Endothelial cell of hepatic sinusoid (primary cell): ENCODE measurements at regions not wholly inside any gene's neighbourhood (a gene's known extent, or its start where the extent isn't known, plus 50 kb on each side); places are given as distances from the start of the nearest gene placed in this dataset.
"Not testable (repeated sequence)": the region's sequence is repeated elsewhere in the genome, so short reads cannot be mapped to it uniquely, and the experiment has no call there.

ENCODE experiments used
- in situ Hi-C: cut with HindIII; loops from 2 replicates; pipeline ENCODE4 v1.10.0; 2017; ENCODE audit warnings: low sequenced_read_pairs

DNA sequence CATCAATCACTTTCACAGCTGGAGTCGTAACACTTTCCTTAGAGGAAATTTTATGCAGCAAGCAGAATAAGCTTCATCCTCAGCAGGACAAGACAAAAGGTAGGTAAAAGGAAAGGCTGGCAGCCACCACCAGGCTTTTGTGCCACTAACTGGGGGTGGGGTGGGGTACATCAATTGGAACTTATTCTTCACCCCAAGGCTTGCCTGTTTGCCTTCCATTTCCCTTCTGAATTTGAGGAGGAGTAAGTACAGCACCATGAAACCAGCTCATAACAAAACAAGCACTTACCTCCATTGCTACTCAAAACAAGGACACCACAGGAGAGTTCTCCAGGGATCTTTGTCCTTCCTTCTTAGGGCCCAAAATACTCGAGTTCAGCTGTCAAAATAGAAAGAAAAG, 296.8 kb downstream of the ARRDC4 start:
- in situ Hi-C loops = no loop called here

DNA sequence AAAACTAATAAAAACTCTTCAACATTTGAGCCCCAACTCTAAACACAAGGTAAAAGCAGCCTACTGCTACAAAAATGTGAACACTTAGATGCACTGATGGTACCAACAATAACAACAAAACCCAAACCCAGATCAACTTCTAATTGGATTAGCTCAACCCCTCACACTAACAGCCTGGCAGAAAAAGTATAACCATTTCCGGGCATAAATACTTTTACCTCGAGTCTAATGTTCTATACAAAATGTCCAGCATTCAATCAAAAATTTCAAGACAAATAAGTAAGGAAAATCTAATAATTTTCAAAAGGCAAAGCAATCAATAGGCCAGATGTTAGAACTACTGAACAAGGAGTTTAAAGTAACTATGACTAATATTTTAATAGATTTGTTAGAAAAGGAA, 303.3 kb downstream of the ARRDC4 start:
- in situ Hi-C loops = no loop called here

DNA sequence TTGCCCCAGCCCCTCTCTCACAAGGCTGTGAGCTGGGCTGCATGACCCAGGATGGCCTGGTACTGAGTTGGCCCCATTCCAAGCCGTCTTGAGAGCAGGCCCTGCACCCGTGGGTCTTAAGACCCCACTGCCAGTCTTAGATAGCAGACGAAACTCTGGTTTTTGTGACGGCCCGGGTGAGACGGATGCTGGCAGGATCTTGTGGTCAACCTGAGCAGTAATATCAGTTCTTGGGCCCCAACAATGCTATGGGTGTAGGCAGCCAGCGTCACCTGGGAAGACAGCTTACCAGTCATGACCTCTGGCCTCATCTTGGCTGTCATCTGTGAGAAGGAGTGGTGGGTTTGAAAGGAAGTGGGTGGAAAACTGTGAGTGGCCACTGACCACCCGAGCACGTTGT, 305.8 kb downstream of the ARRDC4 start:
- in situ Hi-C loops = no loop called here

DNA sequence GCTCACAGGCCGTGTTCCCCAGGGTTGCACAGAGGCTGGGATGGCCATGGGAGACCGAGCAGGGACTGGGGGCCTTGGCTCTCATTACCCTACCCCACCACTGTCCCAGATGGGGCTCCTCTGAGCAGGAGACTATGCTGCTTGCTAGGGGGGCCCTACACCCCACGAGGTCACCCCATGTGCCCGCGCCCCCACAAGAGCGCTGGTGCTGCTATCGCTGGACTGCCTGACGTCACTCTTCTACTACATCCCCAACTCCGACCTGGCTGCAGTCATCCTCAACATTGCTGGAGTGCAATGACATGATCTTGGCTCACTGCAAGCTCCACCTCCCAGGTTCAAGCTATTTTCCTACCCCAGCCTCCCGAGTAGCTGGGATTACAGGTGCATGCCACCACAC, 307.7 kb downstream of the ARRDC4 start:
- in situ Hi-C loops = no loop called here

DNA sequence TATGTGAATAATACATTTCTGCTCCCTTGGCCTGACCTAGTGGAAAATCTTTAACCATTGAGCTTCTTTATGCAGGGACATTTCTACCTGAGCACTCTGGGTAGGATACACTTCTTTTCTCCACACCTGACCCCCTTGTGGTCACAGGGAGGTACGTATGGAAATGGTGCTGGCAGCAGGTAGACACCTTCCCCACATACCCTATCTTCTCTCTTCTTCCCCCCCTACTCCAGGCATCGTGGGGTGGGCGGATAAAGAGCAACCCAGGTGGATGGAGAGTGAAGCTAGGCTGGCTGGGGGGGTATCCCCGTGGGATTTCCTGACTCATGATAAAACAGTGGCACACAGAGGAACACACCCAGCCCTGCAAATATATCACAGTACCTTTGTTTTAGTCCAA, 312.1 kb downstream of the ARRDC4 start:
- in situ Hi-C loops = no loop called here

DNA sequence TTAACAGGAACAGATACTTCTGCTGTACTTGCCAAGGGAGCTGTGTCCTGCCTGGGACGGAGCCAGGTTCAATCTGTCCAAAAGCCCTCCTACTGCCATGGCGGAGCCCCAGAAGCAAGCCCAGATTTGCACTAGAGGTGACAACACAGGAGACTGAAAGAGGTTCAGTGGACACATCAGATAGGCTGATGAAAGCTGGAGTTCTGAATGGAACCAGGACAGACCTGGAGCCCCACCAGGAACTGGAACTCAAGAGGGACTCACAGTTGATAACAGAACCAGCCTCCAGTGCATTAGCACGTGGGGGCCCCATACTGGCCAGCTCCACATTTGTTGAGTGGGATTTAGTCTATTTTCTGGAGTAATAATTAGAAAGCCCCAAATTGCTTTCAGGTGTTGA, 315.5 kb downstream of the ARRDC4 start:
- in situ Hi-C loops = no loop called here

DNA sequence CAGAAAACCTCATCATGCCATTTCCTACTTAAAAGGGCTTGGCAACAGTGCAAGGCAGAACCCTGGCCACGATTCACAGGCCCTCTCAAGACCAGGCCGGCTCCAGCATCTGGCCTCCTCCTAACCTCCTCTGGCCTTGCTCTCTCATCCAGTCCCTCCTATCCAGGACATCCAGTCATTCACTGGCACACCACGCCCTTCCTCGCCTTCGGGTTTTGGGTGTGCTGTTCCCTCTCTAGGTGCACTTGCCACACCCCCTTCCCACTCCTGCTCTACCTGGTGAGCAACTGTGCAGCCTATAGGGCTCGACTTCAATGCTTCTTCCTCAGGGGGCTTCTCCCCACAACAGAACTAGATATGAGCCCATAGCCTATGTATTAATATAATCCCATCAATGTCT, 317.1 kb downstream of the ARRDC4 start:
- in situ Hi-C loops = no loop called here

DNA sequence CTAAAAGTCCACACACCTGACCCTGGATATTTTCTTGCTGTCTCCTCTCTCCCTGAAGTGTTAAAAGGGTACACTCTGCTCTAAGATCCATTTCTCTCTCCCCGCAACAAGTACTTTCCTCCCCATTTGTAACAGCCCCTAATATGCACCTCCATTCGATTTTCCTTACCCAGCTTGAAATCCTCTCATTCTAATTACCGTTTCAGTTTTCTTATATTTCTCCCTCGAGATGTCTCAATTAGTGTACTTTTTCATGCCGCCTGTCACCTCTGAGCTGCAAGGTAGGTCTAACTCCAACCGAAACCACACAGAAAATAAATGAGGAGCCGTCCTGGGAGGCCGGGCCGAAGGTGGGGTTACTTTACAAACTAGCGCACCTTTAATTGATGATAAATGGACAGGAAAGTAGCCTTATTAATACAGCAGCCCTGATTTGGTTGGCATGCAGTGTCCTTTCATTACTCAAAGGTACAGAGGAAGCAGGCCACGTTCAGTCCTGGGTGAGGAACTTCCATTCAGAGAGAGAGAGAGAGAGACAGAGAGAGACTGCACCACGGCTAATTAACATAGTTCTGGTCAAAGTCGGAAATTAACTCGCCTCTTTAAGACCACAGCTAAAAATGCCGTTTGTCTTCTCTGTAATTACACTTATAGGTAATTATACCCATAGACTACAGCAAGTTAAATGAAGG, 319.9 kb downstream of the ARRDC4 start:
- in situ Hi-C loops = no loop called here

DNA sequence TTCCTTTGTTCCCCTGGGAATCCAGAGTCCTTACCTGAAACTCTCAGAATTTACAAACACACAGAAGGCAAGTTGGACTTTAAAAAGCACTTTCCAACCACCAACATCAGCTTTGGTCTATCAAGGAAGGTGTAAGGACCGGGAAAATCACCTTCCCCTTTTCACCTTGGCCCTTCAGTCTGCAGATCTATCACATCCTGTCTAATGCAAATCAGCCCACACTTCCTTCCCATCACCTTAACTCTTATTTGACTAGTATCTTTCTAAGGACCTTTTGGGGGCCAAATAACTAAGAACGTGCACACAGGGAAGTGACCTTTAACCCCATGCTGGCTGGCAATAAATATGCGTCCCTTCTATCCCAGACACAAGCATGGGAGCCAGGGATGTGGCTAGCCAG, 320.6 kb downstream of the ARRDC4 start:
- in situ Hi-C loops = no loop called here

DNA sequence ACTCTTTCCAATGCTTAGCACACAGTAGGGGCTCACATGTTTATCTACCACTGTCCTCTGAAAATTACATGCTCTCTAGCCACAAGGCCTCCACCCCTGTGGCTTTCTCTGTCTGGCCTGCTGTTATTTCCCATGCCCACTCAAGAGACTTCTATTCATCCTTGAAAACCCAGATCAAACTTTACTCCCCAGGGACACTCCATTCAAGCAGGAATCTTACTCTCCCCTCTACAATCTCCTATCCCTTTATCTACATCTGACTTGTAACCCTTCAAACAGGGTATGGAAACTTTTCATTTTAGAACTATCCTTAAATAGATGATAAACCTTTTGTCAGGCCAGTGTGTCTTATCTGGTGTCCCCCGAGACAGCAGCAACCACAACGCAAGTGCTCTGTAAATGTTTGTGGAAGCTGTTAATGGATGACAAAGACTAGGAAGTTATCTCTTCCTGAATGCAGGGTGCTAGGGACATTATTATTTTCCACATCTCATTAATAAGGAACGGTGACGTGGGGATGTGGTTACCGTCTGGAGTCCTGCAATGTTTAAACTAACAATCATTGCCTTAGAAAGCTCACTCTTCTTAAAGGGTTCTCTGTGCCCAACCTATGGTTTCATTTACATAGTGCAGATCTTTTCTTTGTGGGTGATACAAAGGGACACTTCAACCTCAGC, 322.3 kb downstream of the ARRDC4 start:
- in situ Hi-C loops = no loop called here

DNA sequence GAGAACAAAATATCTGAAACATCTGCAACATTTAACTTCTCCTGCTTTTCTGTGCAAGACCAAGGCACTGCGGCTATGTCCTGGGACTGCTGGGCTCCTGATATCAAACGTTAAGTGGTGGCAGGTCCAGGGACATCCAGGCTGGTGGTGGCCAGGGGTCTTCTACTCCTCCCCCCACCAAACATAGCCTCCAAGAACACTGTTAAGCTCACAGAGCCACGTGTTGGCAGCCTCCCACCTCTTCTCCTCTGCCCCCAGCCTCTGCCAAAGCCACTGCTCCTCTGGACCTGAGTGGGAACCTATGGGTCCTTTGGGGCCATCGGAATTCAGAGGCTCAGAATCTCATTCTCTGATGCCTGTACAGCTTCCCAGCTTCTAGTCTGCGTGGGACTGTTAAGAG, 325.7 kb downstream of the ARRDC4 start:
- in situ Hi-C loops = no loop called here

DNA sequence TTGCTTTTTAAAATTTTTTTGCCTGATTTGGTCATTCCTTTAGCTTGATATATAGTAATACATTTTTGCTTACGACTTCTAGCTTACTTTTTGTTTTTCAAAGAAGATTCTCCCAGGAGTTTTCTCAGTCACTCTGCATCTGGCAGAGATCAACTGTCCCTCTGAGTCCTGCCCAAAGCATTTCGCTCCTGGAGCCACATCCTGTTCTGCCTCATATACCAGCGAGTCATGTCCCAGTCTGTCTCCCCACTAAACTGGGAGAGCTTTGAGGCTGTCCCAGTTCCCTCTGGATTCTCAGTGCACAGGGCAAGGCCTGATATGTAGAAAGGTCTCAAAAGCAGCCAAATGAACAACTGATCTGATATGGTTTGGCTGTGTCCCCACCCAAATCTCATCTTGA, 326.3 kb downstream of the ARRDC4 start:
- in situ Hi-C loops = no loop called here

DNA sequence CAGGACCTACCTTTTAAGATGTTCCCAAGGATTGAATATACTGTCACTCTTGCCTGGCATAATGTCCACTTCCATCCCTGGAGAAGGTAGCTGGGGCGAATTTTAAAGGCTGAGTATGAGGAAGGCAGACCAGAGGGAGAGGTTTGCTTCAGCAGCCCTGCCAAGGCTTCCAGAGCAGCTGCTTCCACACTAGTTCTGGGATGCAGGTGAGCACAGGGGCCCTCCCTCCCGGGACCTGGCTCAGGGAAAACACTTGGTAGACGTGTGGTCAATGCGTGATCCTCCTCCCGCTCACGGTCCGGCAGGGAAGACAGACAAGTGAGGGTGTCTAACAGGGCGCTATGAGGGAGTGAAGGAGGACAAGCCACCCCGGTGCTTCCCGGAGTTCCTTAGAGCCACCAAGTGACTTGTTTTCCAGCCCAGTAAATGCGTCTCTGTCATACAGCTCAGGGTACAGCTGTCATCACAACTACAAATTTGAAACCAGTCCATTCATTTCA, 327.6 kb downstream of the ARRDC4 start:
- in situ Hi-C loops = no loop called here

DNA sequence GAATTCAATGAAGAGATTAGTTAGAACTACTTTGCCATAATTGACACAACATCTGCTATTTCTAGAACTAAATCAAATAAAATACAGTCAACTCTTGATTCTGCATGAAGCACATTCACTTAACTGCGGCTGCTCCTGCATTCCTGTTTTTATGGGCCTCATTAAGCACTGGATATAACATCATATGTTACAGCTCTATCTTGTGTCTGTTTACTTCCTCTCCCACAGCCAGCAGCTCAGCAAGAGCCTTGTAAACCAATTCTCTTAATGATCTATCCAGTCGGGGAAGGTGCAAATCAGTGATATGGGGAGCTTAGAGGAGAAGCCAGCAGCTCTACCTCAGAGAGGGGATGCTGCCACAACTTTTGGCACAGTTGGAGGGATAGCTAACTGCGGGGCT, 329.2 kb downstream of the ARRDC4 start:
- in situ Hi-C loops = no loop called here

DNA sequence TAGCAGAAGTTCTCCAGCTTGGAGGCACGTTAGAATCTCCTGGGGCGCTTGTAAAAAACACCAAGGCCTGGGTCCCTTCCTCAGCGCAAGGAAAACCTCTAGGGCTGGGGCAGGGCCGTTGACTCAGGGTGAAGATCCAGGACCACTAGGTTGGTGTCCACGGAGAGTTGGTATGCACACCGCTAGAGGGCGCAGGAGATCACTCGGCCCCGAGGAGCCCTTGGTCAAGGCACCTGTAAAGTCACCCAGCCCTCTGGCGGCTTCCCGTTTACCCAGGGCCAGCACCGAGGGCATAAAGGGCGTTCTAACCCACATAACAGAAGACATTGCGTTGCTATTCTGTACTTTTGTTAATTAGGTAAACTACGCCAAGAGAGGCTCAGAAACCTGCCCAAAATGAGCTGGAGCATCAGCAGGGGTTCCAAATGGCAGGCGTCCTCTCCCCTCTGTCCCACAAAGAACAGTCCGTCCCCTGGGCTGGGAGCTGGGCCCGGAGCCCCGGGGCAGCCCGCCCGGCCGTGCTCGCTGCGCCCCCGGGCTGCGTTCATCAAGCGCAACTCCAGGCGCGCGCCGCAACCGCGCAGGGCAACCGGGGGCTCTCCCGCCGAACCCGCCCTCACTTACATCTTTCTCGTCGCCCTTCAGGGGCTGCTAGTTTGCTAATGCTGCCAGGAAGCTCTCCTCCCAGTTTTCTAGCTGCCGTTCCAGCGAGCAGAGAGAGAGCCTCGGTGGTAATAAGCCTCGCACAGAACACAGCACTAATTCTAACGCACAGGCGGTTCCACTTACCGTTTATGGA, 332.1 kb downstream of the ARRDC4 start:
- in situ Hi-C loops = no loop called here

DNA sequence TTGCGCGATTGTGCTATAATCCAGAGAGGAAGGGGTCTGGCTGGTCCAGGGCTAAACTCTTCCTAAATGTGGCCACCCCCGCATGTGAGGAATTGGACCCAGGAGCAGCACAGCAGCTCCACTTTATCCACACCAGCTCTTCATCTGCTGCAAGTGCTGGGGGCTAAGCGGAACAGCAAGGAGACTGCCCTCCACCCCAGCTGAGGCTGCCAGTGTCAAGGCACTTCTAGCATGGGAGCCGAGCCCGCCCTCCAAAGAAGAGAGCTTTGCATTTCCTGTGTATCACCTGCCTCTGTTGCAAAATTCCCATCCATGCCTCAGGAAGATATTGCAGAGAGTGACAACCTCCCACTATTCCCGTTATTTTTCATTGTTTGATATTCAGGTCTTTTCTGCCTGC, 333.6 kb downstream of the ARRDC4 start:
- in situ Hi-C loops = no loop called here

DNA sequence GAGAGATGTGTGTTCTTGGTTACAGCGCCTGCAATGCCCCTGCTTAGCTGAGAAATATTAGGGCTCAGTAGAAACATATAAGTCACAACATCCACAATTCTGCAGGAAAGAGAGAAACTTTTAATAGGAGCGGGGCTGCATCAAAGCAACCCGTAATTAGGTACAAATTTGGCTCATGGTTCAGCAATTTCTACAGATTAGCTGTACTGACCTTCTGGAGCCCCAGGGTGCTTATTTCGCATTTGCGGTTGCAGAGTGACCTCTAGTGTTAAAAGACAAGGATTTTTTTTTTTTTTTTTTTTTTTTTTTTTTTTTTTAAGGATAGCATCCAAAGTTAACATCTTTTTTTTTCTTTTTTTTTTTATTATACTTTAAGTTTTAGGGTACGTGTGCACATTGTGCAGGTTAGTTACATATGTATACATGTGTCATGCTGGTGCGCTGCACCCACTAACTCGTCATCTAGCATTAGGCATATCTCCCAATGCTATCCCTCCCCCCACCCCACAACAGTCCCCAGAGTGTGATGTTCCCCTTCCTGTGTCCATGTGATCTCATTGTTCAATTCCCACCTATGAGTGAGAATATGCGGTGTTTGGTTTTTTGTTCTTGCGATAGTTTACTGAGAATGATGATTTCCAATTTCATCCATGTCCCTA, 334.7 kb downstream of the ARRDC4 start:
- in situ Hi-C loops = not testable (repeated sequence)

DNA sequence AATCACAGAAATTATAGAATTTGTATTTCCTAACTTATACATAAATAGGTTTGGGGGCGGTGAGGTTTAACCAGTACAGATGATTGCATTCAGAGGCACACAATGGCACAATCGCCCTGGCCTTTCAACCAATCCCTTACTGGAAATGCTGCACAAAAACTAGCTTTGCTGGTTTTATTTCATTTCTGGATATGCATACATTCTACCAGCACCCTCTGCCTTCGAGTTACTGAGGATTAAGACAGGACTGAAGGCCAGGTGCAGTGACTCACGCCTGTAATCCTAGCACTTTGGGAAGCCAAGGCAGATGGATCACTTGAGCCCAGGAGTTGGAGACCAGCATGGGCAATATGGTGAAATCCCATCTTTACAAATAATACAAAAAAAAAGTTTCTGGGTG, 336.1 kb downstream of the ARRDC4 start:
- in situ Hi-C loops = no loop called here

DNA sequence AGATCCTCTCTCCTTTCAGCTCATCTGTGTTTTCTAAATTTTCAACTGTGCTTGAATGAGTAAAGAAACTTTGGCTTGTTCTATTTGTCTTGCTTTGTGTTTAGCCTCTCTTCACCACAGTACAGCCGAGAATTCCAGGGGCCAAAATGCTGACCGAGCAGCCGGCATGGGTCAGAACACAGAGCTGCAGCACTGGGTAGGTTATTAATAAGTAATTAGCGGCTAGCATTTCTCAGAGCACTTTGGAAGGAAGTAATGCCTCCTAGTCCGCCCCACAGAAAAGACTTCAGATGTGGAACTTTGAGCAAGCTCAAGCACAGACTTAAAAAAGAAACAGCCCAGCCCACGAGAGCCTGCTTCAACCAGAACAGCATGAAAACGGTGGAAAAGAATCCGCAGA, 343.9 kb downstream of the ARRDC4 start:
- in situ Hi-C loops = no loop called here

DNA sequence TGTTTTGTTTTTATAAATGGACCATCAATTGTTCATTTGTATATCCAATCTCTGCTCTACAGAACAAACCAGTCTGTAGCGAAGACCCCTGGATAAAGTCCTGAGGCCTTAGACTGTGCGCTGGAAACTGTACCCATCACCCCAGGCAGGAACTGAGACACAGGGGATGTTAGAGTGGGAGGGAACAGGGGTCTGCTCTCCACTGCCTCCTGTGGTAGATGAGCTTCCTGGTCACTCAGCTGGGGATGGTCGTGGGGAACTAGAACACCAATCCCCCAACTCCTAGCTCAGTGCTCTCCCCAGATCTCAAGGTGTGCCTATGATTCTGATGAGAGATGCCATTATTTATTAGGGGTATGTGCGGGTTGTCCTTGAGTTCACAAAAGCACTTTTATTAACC, 340.2 kb upstream of the IGF1R start:
- in situ Hi-C loops = no loop called here

DNA sequence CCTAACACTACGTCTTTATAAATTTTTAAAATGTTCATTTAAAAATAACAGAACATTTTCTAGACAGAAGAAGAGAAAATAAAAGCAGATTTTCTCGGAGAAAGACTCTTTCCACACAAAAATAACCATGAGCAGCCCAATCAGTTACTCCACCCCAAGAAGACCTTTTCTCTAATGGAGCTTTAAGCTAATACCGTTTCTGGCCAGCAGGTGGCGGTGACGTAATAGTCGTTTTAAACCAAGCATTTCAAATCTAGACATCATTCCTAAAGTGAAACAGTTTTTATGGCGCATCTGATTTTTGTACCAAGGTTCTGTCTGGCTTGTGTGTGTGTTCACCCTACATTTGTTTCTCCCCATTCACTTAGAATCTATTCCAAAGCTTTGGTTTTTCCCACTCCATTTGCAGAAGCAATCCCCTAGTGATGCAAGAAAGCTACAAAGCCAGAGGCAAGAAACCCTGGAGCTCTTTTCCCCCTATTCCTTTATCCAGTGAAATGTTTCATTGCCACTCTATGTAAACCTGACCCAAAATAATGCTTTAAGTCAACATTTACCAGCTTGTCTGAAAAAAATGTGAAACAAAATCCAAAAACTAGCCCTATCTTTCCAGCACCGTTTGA, 336.7 kb upstream of the IGF1R start:
- in situ Hi-C loops = no loop called here
